ENCODE measurements at regions not wholly inside any gene's neighbourhood (a gene's known extent, or its start where the extent isn't known, plus 50 kb on each side); places are given as distances from the start of the nearest gene placed in this dataset.
"Not testable (repeated sequence)": the region's sequence is repeated elsewhere in the genome, so short reads cannot be mapped to it uniquely, and the experiment has no call there.

- no peak for DNase-seq
Measured at GRCh38 chr7:81167934-81168333, 249.1 kb upstream of the SEMA3C start.

- no peak for DNase-seq
Measured at GRCh38 chr7:81165070-81165469, 246.2 kb upstream of the SEMA3C start.

GRCh38 chr7:81162771-81163525 is 244.1 kb upstream of the SEMA3C start:
- no peak for DNase-seq

- DNase-seq: no peak
Measured at GRCh38 chr7:81162234-81162633, 243.4 kb upstream of the SEMA3C start.

- no peak for DNase-seq
Measured at GRCh38 chr7:81161451-81162075, 242.7 kb upstream of the SEMA3C start.

GRCh38 chr7:81159402-81159801 is 240.6 kb upstream of the SEMA3C start:
- no peak for DNase-seq

- DNase-seq: no peak
Measured at GRCh38 chr7:81158189-81158588, 239.3 kb upstream of the SEMA3C start.

- no peak for DNase-seq
Measured at GRCh38 chr7:81155654-81156373, 237.0 kb upstream of the SEMA3C start.

- no peak for DNase-seq
Measured at GRCh38 chr7:81154565-81154964, 235.7 kb upstream of the SEMA3C start.

GRCh38 chr7:81152925-81153324 is 234.1 kb upstream of the SEMA3C start:
- not testable (repeated sequence) for DNase-seq

- no peak for DNase-seq
Measured at GRCh38 chr7:81150951-81151361, 232.1 kb upstream of the SEMA3C start.

- DNase-seq: no peak
Measured at GRCh38 chr7:81143856-81144255, 225.0 kb upstream of the SEMA3C start.

GRCh38 chr7:81141257-81142205 is 222.7 kb upstream of the SEMA3C start:
- DNase-seq: not testable (repeated sequence)

GRCh38 chr7:81140775-81141174 is 221.9 kb upstream of the SEMA3C start:
- no peak for DNase-seq

GRCh38 chr7:81140252-81140651 is 221.4 kb upstream of the SEMA3C start:
- DNase-seq: no peak

- DNase-seq: no peak
Measured at GRCh38 chr7:81138870-81139269, 220.0 kb upstream of the SEMA3C start.

GRCh38 chr7:81135324-81135723 is 216.5 kb upstream of the SEMA3C start:
- DNase-seq: no peak

- DNase-seq: no peak
Measured at GRCh38 chr7:81128011-81128410, 209.2 kb upstream of the SEMA3C start.

GRCh38 chr7:81120803-81121202 is 202.0 kb upstream of the SEMA3C start:
- no peak for DNase-seq

- no peak for DNase-seq
Measured at GRCh38 chr7:81120111-81120510, 201.3 kb upstream of the SEMA3C start.

- no peak for DNase-seq
Measured at GRCh38 chr7:81114633-81115032, 195.8 kb upstream of the SEMA3C start.

- DNase-seq: no peak
Measured at GRCh38 chr7:81112731-81113130, 193.9 kb upstream of the SEMA3C start.
